ENCODE measurements at regions not wholly inside any gene's neighbourhood (a gene's known extent, or its start where the extent isn't known, plus 50 kb on each side); places are given as distances from the start of the nearest gene placed in this dataset.
"Not testable (repeated sequence)": the region's sequence is repeated elsewhere in the genome, so short reads cannot be mapped to it uniquely, and the experiment has no call there.

DNA sequence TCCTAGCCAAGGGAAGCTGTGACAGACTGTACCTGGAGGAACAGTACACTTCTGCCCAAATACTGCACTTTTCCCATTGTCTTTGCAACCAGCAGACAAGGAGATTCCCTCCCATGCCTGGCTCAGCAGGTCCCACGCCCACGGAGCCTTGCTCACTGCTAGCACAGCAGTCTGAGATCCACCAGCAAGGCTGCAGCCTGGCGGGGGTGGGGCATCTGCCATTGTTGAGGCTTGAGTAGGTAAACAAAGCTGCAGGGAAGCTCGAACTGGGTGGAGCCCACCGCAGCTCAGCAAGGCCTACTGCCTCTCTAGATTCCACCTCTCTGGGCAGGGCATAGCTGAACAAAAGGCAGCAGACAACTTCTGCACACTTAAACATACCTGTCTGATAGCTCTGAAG is 268.9 kb downstream of the OSR1 start:
- not testable (repeated sequence) for DNase-seq

GRCh38 chr2:19086231-19086651 is 272.2 kb downstream of the OSR1 start:
- DNase-seq, result no peak

DNA sequence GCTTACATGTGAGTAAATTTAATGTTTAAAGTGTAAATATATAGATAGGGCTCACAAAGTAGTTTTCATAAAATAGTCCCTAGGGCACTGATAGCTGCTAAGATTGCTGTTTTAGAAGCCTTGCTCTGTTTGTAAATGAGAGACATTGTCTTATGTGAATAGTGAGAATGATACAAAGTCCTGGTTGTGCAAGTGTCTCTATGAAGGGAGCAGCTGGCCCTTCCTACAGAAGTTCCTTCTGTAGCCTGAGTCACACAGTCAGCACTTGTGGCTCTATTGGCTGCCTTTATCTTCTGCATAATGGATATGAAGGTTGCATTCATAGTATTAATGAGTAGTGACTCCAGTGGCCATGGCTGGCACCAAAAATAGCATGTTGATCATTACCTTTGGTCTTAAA is 279.7 kb downstream of the OSR1 start:
- no peak for DNase-seq

DNA sequence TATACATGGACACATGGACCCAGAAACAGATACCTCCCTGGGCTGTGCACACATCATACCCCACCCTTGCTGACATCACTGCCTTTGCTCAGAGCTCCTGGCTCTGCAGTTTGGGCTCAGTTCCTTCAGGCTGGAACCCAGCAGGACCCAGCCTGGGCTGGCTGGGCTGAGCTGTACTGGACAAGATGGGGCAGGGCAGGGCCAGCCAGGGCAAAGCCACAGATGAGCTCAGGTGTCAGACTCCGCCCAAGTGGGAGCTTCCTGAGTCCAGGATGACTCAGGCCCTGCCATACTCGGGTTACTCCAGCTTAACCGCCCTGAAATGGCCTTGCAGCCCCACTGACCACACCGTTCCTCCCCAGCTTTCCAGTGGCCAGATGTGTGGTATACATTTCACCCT is 284.9 kb downstream of the OSR1 start:
- DNase-seq, result no peak

- DNase-seq, result no peak
Observed at GRCh38 chr2:19072161-19072560, 286.3 kb downstream of the OSR1 start.

- DNase-seq, result no peak
Observed at GRCh38 chr2:19070886-19071285, 287.5 kb downstream of the OSR1 start.

DNA sequence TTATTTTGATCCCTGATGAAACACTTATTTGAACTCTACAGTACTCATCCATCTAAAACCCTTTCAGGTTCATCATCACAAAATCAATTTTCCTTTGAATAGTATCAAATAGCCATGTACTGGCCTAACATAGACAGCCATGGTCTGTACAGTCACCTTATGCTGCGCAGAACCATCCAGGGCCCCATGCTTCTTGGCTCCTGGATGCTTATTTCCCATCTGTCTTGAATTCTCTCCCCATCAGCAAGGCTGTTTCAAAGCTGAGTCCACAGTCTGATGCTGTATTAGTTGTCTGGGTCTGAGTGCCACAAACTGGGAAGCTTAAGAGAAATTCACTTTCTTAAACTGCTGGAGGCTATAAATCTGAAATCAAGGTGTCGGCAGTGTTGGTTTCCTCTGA is 290.2 kb downstream of the OSR1 start:
- DNase-seq, result no peak

DNA sequence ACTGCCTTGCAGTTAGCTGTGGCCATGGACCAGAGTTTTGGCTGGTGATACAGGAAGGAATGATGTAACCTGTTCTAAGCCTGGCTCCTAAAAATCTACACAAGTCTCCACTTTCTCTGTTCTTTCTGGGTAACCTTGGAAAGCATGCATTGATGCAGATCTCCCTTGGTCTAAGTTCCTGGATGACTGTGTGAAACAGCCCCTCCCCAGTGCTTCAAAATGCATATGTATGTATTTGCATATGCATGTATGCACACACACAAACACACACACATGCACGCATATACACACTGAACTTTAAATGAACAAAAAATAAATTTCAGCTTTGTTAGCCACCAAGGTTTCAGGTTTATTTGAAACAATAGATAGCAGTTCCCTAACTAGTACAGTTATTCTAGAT is 296.1 kb downstream of the OSR1 start:
- DNase-seq, result no peak

GRCh38 chr2:19059076-19059475 is 299.3 kb downstream of the OSR1 start:
- DNase-seq, result no peak

DNA sequence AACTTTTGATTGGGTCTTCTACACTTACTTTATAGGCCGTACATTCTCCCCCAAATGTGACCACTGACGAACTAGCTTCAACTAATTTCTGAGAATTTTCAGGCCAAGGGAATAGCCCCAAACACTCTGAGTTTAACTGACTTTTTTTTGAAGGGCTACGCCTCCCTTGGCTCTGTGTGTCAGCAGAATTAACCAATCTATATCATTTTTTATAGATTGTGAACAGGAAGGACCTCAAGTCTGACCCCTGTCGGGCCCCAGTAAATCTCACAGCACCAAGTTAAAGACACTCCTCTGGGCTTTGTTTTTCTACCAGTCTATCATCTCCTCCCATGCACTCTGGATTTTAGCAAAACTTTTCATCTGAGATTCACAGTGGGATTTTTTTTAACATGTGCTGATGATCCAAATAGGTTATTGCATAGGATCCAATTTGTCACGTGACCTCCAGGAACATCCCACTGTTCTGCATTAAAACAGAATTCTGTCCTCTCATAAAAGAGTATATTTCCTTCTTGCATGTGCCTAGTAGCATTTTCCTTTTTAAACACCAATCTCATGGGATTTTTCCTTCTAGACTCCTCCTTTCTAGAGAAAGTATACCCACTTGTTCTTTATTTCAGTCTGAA is 307.1 kb downstream of the OSR1 start:
- DNase-seq, result no peak

DNA sequence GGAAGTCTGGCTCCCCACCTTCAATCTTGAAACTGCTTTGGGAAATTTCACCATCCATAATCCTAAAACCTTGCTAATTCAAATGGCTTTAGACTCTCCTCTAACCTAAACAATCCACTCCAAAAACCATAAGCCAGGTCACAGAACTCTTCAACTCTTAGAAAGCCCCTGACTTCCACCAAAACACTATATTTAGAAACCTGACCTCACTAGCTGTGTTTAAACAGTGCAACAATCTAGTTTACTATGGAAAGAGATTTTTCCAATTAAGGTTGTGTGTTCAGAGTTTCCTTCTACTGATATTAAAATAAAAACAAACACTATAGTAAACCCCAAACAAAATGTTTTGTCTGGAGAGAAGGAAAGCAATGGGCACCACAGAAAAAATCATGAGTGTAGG is 308.1 kb downstream of the OSR1 start:
- DNase-seq, result no peak

GRCh38 chr2:19048593-19049266 is 309.7 kb downstream of the OSR1 start:
- no peak for DNase-seq

- DNase-seq, result no peak
Observed at GRCh38 chr2:19046986-19047780, 311.2 kb downstream of the OSR1 start.

DNA sequence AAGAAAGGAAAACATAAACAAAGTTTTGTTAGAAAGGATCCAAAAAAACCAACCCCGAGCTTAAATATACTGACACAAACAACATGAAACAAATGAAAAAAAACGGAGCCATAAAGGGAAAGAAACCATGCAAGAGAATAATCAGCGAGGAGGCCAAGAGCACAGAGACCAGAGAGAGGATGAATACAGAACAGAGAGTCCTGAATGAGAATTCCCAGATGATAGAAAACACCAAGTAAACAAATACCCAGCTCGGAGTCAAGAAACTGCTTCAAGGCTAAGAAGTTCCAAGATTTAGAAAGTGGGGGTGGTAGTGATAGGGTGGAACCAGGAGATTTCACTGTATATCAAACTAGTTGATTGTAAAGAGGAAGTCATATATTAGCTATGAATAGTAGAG is 313.3 kb downstream of the OSR1 start:
- no peak for DNase-seq

GRCh38 chr2:19043893-19044292 is 314.5 kb downstream of the OSR1 start:
- no peak for DNase-seq

DNA sequence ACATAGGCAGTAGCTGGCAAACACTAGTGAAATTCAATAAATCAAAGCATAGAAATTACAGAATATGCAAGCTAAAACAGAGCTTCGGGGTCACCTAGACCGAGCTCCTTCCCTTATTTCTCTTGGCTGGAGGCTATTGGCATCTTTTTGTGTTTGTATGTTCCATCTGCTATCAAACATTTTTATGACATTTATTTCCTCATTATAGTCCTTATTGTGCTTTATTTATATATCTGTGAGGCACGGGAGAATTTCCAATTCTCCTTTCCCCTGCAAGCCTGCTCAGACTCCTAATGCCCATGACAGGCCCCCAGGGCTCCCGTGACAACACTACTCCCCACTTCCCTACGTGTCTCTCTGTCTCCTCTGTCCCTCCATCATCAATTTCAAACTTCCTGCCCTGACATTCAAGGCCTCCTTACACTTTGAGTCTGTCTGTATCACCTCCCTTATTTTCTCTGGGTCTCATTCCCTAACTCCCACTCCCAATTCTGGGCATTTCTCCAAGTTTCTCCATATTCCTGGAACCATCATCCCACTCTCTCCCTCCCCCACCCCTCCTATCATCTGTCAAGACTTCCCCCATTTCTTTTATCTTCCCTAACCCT is 316.9 kb downstream of the OSR1 start:
- no peak for DNase-seq

DNA sequence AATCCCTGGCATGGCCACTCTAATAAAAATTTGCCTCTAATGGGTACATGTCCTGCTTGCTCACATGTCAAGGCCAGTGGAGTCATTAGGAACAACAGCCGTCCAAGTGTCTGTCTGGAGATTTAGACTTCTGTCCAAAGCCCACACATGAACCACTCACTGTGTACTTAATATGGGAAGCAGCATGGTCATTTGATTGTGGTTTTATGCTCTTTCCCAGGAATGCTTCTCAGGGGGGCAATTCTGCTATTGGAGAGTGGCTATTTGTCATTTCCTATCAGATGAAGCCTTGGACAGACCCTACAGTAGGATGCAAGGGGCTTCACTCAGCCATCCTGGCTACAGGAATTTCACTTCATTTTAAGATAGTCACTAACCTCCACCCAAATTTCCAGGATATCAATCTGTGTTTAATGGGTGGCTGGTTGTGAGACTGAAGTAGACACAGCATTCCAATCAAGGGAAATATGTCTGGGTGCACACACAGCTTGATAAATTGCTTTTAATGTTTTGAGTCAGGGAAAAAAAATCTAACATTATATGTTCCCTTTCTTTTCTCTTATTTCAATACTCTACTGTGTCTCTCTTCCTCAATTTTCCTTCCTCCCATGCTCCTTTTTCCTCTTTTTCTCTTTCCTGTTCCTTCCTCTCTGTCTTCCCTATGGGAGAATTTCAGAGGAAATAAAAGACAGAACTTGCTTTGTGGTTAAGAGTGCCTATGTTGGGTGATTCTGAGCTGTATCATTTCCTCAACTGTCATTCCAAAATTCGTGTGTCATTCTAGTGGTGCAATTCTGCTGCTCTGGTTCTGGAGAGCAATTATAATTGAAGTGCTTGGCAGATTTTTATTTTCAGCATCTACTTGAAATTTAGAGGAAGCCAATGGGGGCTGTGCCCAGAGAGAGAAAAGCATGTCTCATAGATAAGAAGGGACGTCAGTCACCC is 320.1 kb downstream of the OSR1 start:
- no peak for DNase-seq

GRCh38 chr2:19036091-19036490 is 322.3 kb downstream of the OSR1 start:
- DNase-seq, result no peak

DNA sequence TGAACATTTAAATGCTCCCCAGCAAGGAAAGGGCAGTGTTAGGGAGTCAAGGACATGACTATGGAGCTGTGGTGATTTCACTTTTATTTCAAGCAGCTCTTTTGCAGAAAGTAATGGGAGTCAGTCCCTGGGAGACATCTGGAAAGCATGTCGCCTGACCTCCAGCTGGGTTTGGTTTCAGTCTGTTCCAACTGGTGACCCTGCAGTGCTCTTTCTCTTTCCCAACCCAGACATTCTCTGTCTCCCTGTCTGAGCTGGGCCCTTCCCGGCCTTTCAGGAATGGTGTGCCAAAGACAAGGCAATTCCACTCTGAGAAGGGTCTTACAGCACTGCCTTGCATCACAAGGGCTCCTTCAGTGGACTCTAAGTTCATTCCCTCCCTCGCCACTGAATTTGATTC is 323.2 kb downstream of the OSR1 start:
- DNase-seq, result no peak

DNA sequence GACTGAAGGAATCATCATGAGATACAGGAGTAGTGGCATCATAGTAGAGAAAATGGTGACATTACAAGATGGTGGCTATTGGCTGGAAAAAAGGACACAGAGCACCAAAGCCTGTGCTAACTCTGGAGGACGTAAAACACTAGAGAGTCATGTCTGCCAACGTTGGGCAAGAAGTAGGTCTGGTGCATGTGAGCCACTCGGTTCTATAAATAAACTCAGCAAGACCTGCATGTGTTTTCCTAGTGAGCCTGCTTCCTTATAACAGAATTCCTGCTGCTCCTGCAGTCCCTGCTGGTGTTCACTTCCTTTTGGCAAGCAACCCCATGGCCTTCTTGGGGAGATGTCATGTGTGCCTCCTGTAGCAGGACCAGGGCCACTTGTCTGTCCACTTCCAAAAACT is 325.2 kb downstream of the OSR1 start:
- DNase-seq, result no peak

DNA sequence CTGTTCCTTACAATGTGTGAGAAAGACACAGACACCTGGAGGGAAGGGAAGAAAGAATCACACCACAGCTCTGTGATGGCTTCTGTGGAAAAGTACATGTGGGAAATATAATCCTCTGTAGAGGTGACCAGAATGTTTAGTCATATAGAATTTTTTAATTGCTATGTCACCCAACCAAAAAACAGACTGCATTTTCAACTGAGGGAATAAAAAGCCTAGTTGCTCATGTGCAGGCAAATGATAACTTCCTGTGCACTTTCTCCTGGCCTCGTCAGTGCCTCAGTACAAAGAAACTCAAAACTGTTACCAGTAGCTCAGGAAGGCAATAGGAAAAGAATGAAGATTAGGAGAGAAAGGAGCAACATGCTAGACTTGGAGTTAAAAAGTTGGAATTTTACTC is 326.8 kb downstream of the OSR1 start:
- DNase-seq, result no peak

GRCh38 chr2:19029655-19030054 is 328.8 kb downstream of the OSR1 start:
- no peak for DNase-seq

All from NCI-H1417 treated with DMSO at 0.1 percent for 48 hours (cell line).